HFF-Myc (cell line): ENCODE measurements at regions not wholly inside any gene's neighbourhood (a gene's known extent, or its start where the extent isn't known, plus 50 kb on each side); places are given as distances from the start of the nearest gene placed in this dataset.
"Not testable (repeated sequence)": the region's sequence is repeated elsewhere in the genome, so short reads cannot be mapped to it uniquely, and the experiment has no call there.

Source experiments
- DNase-seq: peaks from one replicate; pipeline ENCODE4 v3.0.0-alpha.2; 2011; ENCODE audit warnings: low read depth; ENCODE audit errors: extremely low read depth
- H3K4me3 ChIP-seq: replicated peaks from 2 replicates; pipeline ENCODE4 v1.5.1; 2011; ENCODE audit warnings: low read depth, mild to moderate bottlenecking, control low read depth, low read length
- TF ChIP-seq, protein P1 (sequence below): IDR thresholded peaks from 2 replicates; pipeline ENCODE4 v1.5.1; 2012; ENCODE audit warnings: mild to moderate bottlenecking, low read depth, low read length, control low read depth; ENCODE audit errors: missing control alignments

DNA sequence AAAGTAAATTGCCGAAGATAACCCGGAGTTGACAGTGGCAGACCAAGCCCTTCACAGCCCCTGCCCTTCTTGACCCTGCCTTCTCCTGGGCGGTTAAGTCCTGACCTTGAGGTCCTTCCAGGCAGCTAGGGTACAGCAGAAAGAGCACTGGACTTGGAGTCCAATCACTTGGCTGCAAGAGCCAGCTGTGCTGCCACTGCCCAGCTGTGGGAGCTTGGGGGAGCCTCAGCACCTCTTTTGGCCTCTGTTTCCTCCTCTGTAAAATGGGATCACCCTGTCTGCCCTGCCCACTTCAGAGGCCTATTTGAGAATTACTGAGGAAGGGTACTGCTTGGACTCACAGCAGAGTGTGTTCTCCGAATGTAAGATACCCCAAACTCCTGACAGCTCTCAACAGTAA is 66.2 kb upstream of the SMAD6 start:
- DNase-seq, result no peak
- no peak overlapping the region for H3K4me3 ChIP-seq
- TF ChIP-seq, protein P1, sequence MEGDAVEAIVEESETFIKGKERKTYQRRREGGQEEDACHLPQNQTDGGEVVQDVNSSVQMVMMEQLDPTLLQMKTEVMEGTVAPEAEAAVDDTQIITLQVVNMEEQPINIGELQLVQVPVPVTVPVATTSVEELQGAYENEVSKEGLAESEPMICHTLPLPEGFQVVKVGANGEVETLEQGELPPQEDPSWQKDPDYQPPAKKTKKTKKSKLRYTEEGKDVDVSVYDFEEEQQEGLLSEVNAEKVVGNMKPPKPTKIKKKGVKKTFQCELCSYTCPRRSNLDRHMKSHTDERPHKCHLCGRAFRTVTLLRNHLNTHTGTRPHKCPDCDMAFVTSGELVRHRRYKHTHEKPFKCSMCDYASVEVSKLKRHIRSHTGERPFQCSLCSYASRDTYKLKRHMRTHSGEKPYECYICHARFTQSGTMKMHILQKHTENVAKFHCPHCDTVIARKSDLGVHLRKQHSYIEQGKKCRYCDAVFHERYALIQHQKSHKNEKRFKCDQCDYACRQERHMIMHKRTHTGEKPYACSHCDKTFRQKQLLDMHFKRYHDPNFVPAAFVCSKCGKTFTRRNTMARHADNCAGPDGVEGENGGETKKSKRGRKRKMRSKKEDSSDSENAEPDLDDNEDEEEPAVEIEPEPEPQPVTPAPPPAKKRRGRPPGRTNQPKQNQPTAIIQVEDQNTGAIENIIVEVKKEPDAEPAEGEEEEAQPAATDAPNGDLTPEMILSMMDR, result no peak

DNA sequence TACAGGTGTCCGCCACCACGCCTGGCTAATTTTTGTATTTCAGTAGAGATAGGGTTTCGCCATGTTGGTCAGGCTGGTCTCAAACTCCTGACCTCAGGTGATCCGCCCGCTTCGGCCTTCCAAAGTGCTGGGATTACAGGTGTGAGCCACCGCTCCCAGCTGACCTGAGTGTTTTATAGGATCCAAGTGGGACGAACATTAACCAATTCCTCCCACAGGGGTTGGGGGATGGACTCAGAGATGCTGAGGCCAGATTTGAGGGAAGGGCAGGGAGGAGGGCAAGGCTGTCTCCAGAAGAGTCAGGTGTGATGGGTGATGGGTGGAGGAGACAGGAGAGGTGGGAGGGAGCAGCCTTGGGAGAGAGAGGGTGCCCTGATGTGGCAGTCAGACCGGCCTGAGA is 65.0 kb upstream of the SMAD6 start:
- H3K4me3 ChIP-seq, result not testable (repeated sequence)

DNA sequence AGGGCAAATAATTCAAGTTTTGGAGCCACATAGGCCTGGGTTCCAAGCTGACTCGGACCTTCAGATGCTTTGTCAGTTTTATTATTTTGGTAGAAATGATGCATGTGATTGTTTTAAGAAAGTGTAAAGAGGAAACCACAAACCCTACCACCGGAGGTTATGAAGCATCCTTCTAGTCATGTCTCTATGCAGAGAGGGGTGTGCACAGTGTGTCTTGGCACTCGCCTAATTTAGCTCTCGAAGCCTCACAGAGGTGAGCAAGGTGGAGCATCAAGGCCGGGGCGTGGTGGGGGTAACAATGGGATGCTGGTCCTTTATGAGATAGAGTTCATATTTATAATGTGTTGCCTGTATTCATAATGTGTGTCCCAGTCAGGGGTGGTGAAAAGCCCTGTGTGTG is 63.7 kb upstream of the SMAD6 start:
- H3K4me3 ChIP-seq, result no peak overlapping the region
- TF ChIP-seq, protein P1, result no peak
- DNase-seq, result no peak

More for the DNA sequence above, 65.0 kb upstream of the SMAD6 start:
- not testable (repeated sequence) for DNase-seq

DNA sequence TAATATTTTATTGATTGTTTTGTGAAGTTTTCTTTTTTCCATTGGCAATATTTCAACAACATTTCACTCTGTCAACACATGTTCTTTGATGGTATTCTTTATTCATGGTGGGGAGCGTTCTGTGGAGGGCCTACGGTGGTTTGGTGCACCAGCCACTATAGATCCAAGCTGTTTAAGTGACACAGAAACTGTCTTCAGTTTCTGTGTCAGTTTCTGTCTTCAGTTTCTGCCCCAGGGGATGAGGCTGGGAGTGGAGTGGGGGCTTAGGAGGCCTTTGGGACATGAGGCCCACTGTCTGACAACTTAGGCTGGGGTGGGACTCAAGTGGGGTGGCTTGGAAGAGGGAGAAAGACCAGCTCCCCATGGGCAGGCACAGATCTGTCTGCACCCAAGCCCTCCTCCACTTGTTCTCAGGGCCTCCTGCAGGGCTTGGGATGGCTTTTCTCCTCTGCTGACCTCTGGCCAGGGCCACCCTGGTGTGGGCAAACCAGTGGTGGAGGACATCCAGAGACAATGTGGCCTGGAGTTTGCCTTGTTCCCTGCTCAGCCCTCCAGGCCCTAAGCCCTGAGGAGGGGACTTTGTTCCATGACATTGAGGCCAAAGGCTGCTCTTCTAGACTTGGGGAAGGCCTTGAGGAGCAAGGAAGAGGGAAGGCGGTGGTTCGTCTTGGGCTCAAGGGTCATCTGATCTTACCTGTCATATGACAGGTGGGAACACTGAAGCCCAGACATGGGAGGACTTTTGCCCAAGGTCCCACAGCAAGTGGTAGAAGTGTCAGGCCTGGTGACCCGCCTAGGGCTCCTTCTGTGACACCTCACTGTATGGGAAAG is 60.3 kb upstream of the SMAD6 start:
- no peak overlapping the region for H3K4me3 ChIP-seq
- TF ChIP-seq, protein P1, result no peak
- no peak for DNase-seq

DNA sequence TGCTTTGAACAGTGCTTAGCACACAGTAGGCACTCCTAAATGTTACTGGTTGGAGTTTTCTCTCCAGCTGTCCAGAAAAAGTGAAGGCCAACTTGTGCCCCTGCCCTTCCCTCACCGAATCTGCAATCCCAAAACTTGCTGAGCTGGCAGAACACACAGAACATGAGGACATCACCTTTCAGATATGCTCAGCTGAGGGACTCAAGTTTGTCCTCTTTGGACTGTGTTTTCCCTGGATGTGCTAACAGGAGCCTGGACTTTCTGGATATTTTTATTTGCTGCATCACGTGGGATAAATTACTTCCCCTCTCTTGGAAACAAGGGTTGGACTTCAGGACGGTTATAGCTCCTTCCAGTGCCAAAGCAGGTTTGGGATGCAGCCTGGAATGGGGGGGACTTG is 59.5 kb upstream of the SMAD6 start:
- H3K4me3 ChIP-seq, result no peak overlapping the region
- TF ChIP-seq, protein P1, result no peak
- no peak for DNase-seq

DNA sequence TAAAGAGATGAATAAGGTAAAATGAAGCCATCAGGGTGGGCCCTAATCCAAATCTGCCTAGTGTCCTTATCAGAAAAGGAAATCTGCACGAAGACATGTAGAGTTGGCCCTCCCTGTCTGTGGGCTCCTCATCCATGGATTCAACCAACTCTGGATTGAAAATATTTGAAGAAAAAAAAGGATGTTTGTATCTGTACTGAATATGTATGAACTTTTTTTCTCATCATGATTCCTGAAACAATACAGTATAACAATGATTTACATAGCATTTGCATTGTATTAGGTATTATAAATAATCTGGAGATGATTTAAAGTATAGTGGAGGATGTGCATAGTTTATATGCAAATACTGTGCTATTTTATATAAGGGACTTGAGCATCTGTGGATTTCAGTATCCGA is 59.0 kb upstream of the SMAD6 start:
- no peak for DNase-seq
- H3K4me3 ChIP-seq, result no peak overlapping the region
- TF ChIP-seq, protein P1, result no peak

DNA sequence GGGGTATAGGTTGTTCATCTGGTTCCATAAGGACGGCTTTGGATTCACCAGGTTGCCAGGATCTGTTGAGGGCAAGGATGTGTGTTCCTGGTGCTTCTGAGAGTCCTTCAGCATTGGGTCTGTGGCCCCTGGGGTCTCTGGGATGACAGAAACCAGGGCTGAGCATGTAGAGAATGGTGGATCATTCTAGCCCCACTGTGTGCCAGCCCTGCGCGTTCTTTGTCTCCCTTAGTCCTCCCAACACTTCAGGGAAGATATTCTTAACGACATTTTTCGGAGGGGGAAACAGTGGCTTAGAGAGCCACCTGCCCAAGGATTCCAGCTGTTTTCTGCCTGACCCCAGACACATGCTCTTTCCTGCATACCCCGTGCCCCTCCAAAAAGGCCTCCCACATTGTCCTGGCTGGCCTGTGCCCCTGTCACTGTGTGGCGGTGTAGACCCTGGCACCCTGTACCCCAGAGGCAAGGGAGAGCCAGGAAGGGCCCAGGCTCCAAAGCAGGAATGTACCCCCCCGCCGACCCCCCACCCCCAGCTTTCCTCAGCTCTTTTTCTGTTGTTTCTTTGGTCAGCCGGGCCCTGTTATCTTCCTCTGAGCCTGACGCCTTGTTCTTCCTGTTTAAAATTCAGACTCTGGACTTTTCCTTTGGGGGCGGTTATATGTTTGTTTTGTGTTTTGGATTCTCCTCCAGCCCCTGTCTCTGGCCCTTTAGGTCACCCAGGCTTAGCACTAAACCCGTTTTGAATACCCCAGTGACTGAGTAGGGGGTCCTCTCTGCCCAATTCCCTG is 57.8 kb upstream of the SMAD6 start:
- TF ChIP-seq, protein P1, result no peak
- H3K4me3 ChIP-seq, result no peak overlapping the region
- DNase-seq, result no peak
